Tibial nerve (tissue), 4 donors: ENCODE measurements at regions not wholly inside any gene's neighbourhood (a gene's known extent, or its start where the extent isn't known, plus 50 kb on each side); places are given as distances from the start of the nearest gene placed in this dataset.
"Not testable (repeated sequence)": the region's sequence is repeated elsewhere in the genome, so short reads cannot be mapped to it uniquely, and the experiment has no call there.

Experiments used
- DNase-seq, 2 donors: peaks; one replicate each; pipeline ENCODE4 v3.0.0-alpha.2; 2019; ENCODE audit warnings: low spot score in 2 of 2
- H3K27ac ChIP-seq, 4 donors: fragments of 200-600 bp; sonication (generic) in 3 of 4; one replicate each; pipeline ENCODE4 v1.5.1; 2017 to 2019; ENCODE audit warnings: mild to moderate bottlenecking in 1 of 4
- H3K27me3 ChIP-seq, 2 donors: fragments of 200-600 bp; sonication (generic) in 1 of 2; one replicate each; pipeline versions ENCODE4 v1.5.1 to v1.6.0; 2017 to 2019
- H3K36me3 ChIP-seq, 3 donors: fragments of 200-600 bp; sonication (generic); one replicate each; pipeline ENCODE4 v1.5.1; 2018 to 2019
- H3K4me1 ChIP-seq, 4 donors: fragments of 200-600 bp; sonication (generic) in 3 of 4; one replicate each; pipeline ENCODE4 v1.5.1; 2017 to 2019
- H3K4me3 ChIP-seq, 4 donors: fragments of 200-600 bp; sonication (generic) in 3 of 4; one replicate each; pipeline ENCODE4 v1.5.1; 2017 to 2019; ENCODE audit warnings: mild to moderate bottlenecking in 1 of 4, moderate library complexity in 1 of 4
- H3K9me3 ChIP-seq, 4 donors: fragments of 200-600 bp; sonication (generic) in 3 of 4; one replicate each; pipeline ENCODE4 v1.5.1; 2017 to 2019
- EP300 ChIP-seq, 2 donors: sonication (generic); formaldehyde crosslinking; IDR thresholded peaks; one replicate each; pipeline ENCODE4 v1.6.1; 2017; ENCODE audit warnings: antibody characterized with exemption in 2 of 2, mild to moderate bottlenecking in 1 of 2
- POLR2A ChIP-seq, 2 donors: fragments of 450-650 bp; IDR thresholded peaks; one replicate each; pipeline ENCODE4 v1.6.1; 2017; ENCODE audit warnings: antibody characterized with exemption in 2 of 2, mild to moderate bottlenecking in 2 of 2, moderate library complexity in 2 of 2
- WGBS, 2 donors: methylation state at CpG; one replicate each; pipeline ENCODE4 v1.1.5; 2018; 5-methylcytosine and 5-hydroxymethylcytosine counted together
- TF ChIP-seq, protein P1 (sequence below), 5 experiments: fragments of 200-600 bp in 3 of 5; fragments of 450-650 bp in 2 of 5; sonication (generic) in 3 of 5; IDR thresholded peaks; one replicate each; pipeline ENCODE4 v1.5.1; 2016 to 2019; ENCODE audit warnings: antibody characterized with exemption in 5 of 5, mild to moderate bottlenecking in 3 of 5, moderate library complexity in 2 of 5

DNA sequence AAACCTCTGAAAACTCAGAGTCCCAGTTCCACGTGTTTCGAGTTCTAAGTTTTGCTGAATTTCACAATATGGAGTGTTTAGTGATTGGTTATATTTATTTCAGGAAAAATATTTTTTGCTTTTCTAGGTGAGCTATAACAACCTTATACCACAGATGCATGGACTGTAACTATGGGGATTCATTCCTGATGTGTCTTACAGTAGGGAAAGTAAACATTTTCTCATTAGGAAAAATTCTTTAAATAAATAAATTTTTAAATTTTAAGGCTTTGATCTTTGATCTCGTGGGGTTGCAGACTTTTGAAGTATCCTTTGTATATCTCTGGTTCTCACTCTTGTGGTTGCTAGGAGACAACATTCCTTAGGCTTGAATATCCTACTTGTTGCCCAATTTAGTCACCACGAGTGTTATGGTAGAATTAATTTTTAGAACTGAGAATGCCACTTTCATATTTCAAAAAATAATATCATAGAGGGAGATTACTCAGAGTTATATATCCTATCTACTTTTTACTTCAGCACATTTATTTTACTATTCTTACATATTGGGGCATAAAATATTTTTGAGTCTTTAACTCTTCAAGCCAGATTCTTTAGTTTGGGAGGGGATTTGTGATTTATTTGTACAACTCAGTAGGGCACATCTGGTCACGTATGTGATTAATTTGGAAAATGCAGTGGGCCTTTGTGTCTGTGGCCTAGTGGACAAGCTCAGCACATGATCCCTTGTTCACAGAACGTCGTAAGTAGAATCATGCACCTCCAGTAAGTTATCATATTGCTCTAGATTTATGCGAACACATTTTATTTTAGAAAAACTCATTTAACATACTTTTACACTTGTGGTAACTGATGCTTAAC, 224.0 kb downstream of the TTC6 start:
- no peaks in the 10 kb centered on the region for H3K27me3 ChIP-seq
- H3K4me3 ChIP-seq: no peak overlapping the region
- no peaks in the 10 kb centered on the region for H3K36me3 ChIP-seq
- DNase-seq: no peak
- 45 to 48% methylated on average over 8 of the region's 8 CpGs for WGBS, 2 donors
- H3K4me1 ChIP-seq: no peaks in the 10 kb centered on the region
- TF ChIP-seq, protein P1, sequence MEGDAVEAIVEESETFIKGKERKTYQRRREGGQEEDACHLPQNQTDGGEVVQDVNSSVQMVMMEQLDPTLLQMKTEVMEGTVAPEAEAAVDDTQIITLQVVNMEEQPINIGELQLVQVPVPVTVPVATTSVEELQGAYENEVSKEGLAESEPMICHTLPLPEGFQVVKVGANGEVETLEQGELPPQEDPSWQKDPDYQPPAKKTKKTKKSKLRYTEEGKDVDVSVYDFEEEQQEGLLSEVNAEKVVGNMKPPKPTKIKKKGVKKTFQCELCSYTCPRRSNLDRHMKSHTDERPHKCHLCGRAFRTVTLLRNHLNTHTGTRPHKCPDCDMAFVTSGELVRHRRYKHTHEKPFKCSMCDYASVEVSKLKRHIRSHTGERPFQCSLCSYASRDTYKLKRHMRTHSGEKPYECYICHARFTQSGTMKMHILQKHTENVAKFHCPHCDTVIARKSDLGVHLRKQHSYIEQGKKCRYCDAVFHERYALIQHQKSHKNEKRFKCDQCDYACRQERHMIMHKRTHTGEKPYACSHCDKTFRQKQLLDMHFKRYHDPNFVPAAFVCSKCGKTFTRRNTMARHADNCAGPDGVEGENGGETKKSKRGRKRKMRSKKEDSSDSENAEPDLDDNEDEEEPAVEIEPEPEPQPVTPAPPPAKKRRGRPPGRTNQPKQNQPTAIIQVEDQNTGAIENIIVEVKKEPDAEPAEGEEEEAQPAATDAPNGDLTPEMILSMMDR (IDR thresholded peaks at IDR 0.05): no peak
- TF ChIP-seq EP300 (IDR thresholded peaks at IDR 0.05) (no peak), POLR2A (IDR thresholded peaks at IDR 0.05) (no peak)
- no peaks in the 10 kb centered on the region for H3K9me3 ChIP-seq
- no peak overlapping the region for H3K27ac ChIP-seq

DNA sequence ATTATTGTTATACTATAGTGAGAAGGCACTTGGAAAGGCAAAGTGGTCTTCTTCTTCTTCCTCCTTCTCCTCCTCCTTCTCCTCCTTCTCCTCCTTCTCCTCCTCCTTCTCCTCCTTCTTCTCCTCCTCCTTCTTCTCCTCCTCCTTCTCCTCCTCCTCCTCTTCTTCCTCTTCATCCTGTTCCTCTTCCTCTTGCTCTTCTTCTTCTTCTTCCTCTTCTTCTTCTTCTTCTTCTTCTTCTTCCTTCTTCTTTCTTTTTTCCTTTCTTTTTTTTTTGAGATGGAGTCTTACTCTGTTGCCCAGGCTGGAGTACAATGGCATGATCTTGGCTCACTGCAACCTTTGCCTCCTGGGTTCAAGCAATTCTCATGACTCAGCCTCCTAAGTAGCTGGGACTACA, 225.4 kb downstream of the TTC6 start:
- not testable (repeated sequence) for H3K4me3 ChIP-seq, H3K27me3 ChIP-seq, H3K9me3 ChIP-seq, H3K36me3 ChIP-seq, DNase-seq, H3K4me1 ChIP-seq, H3K27ac ChIP-seq

DNA sequence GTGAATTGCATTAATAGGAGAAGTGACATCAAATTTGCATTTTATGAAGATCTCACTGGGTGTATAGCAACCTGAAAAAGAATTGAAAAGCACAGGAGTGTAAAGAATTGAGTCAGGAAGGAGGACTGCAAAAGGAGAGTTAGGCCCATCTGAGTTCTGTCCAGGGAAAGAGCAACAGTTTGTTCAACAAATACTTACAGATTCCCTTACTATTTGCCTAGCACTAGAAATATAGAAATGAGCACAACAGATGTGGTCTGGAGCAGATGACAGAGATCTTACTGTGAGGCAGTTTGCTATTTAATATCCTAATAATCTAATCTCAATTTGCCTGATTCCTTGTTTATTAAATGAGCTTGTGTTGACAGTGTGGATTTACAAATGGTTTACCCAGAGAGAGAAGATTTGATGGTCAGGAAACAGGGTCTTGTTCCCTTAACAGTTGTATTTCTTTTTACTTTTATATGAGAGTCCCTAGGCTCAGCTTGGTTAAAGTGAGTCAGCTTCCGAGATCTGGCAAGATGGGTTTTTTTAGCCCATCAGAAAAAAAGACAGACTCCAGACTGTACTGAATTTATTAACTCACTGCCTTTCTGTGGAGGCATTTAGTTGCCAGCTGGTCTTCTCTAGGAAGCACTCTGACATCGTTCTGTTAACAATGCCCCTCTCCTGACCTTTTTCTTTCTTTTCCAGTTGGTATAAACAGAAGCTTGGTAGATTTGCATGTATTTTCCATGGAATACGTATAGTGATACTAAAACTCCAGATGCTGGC, 229.7 kb downstream of the TTC6 start:
- no peaks in the 10 kb centered on the region for H3K4me1 ChIP-seq
- H3K27ac ChIP-seq: no peak overlapping the region
- TF ChIP-seq, protein P1 (IDR thresholded peaks at IDR 0.05): no peak
- TF ChIP-seq POLR2A (IDR thresholded peaks at IDR 0.05) (no peak), EP300 (IDR thresholded peaks at IDR 0.05) (no peak)
- no peaks in the 10 kb centered on the region for H3K9me3 ChIP-seq
- 36 to 38% methylated on average over 3 of the region's 3 CpGs for WGBS, 2 donors
- H3K36me3 ChIP-seq: no peaks in the 10 kb centered on the region
- no peaks in the 10 kb centered on the region for H3K27me3 ChIP-seq
- no peak overlapping the region for H3K4me3 ChIP-seq
- DNase-seq: no peak

DNA sequence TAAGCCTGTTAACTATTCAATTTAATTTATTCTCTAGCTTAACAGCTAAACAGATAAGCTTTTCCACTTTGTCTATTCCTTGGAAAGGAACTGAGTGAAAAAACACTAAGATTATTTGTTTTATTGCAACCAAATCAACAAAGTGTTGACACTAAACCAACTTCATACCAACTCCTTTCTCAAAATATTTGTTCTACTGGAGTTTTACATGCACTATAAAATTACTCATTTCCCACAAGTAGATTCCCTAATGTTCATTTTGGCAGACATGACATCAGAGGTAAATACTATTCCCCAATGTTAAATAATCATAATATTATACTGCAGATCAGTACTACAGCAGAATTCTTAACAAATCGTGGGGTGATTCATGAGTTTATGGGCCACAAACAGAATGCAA, 231.4 kb downstream of the TTC6 start:
- Histone ChIP-seq H3K4me1 (no peaks in the 10 kb centered on the region), H3K4me3 (no peak overlapping the region), H3K36me3 (no peaks in the 10 kb centered on the region), H3K9me3 (peaks cover 0 to 11% (median 5%) of the 10 kb centered on the region in 4 donors), H3K27ac (no peak overlapping the region), H3K27me3 (no peaks in the 10 kb centered on the region)
- 46 to 48% methylated on average over 1 of the region's 1 CpG for WGBS, 2 donors
- TF ChIP-seq POLR2A (IDR thresholded peaks at IDR 0.05) (no peak), EP300 (IDR thresholded peaks at IDR 0.05) (no peak)
- TF ChIP-seq, protein P1 (IDR thresholded peaks at IDR 0.05): no peak
- DNase-seq: no peak

DNA sequence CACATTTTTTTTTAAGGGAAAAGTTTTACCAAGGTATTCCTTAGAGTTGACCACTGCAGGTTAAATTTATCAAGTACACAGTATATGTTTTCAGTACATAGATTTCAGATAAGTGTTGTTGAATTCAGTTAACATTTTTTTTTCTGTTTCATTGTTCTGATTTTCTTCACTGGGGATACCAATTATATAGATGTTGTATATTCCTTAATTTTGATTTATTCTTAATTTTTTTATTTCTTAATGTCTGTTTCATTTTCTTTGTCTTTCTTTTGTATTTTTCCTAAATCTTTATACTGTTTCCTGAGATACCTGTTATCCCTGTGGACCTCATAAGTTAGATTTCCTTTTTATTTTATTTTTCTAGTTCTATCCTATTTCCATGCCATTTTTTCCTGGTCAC, 234.8 kb downstream of the TTC6 start:
- DNase-seq: no peak
- Histone ChIP-seq H3K27ac (no peak overlapping the region), H3K4me3 (no peak overlapping the region), H3K27me3 (no peaks in the 10 kb centered on the region), H3K9me3 (peaks cover 0 to 34% (median 11%) of the 10 kb centered on the region in 4 donors), H3K36me3 (no peaks in the 10 kb centered on the region), H3K4me1 (no peaks in the 10 kb centered on the region)
- no peak for TF ChIP-seq POLR2A (IDR thresholded peaks at IDR 0.05)

DNA sequence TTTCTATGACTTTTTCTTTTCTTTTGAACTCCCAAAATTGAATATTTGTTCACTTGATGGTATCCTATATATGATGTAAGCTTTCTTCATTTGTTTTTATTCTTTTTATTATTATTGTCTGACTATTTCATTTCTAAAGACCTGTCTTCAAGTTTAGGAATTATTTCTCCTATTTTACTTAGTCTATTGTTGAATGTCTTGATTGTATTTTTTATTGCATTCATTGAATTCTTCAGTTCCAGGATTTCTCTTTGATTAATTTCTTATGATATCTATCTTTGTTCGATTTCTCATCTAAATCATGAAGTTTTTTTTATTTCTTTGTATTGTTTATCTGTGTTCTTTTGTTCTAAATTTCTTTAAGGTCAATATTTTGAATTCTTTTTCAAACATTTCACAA, 238.8 kb downstream of the TTC6 start:
- no peak overlapping the region for H3K4me3 ChIP-seq
- DNase-seq: no peak
- no peak overlapping the region for H3K27ac ChIP-seq
- peaks cover 0 to 44% (median 11%) of the 10 kb centered on the region in 4 donors for H3K9me3 ChIP-seq
- WGBS, 2 donors: 68 to 81% methylated on average over 1 of the region's 1 CpG
- TF ChIP-seq POLR2A (IDR thresholded peaks at IDR 0.05): no peak
- TF ChIP-seq EP300 (IDR thresholded peaks at IDR 0.05): no peak
- TF ChIP-seq, protein P1 (IDR thresholded peaks at IDR 0.05): no peak
- H3K27me3 ChIP-seq: no peaks in the 10 kb centered on the region
- H3K36me3 ChIP-seq: no peaks in the 10 kb centered on the region
- no peaks in the 10 kb centered on the region for H3K4me1 ChIP-seq

DNA sequence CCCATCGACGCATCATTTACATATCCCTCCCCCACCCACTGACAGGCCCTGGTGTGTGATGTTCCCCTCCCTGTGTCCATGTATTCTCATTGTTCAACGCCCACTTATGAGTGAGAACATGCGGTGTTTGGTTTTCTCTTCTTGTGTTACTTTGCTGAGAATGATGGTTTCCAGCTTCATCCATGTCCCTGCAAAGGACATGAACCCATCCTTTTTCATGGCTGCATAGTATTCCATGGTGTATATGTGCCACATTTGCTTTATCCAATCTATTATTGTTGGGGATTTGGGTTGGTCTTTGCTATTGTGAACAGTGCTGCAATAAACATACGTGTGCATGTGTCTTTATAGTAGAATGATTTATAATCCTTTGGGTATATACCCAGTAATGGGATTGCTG, 243.3 kb downstream of the TTC6 start:
- H3K4me3 ChIP-seq, H3K27me3 ChIP-seq, H3K4me1 ChIP-seq, H3K27ac ChIP-seq, DNase-seq, H3K36me3 ChIP-seq: not testable (repeated sequence)
- H3K9me3 ChIP-seq: peaks cover 0 to 22% (median 4%) of the 10 kb centered on the region in 4 donors
- WGBS, 2 donors: 67 to 73% methylated on average over 5 of the region's 5 CpGs

DNA sequence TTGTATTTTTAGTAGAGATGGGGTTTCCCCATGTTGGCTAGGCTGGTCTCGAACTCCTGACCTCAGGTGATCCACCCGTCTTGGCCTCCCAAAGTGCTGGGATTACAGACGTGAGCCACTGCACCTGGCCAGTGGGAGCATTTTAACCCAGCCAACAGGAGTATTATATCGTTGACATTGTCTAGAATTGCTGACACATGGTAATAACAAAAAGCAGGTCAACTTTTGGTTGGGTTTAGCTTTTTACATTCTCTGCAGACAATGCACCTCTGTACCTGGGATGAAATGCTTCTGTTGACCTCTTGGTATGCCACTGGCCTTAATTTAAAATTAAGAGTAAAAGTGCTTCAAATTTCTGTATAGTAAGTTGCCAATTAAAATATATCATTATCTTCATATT, 245.6 kb downstream of the TTC6 start:
- H3K27me3 ChIP-seq, H3K36me3 ChIP-seq, DNase-seq, H3K4me1 ChIP-seq, H3K4me3 ChIP-seq, H3K9me3 ChIP-seq, H3K27ac ChIP-seq: not testable (repeated sequence)
- 81 to 83% methylated on average over 4 of the region's 4 CpGs for WGBS, 2 donors
